GM21717 (cell line): ENCODE measurements at regions not wholly inside any gene's neighbourhood (a gene's known extent, or its start where the extent isn't known, plus 50 kb on each side); places are given as distances from the start of the nearest gene placed in this dataset.
"Not testable (repeated sequence)": the region's sequence is repeated elsewhere in the genome, so short reads cannot be mapped to it uniquely, and the experiment has no call there.

Experiments used
- ATAC-seq: cut with Tn5 transposase; IDR thresholded peaks from one replicate; pipeline ENCODE4 v1.9.1; 2021; ENCODE audit warnings: mild to moderate bottlenecking, moderate library complexity; ENCODE audit not compliant: unreplicated experiment

GRCh38 chr2:33706410-33706809 lies 107.3 kb upstream of the FAM98A start:
- no peak for ATAC-seq

- ATAC-seq = no peak
Observed at GRCh38 chr2:33704406-33704855, 105.3 kb upstream of the FAM98A start.

GRCh38 chr2:33696234-33696633 lies 97.1 kb upstream of the FAM98A start:
- ATAC-seq = no peak

- no peak for ATAC-seq
Observed at GRCh38 chr2:33694904-33695303, 95.8 kb upstream of the FAM98A start.

GRCh38 chr2:33690686-33691085 lies 91.6 kb upstream of the FAM98A start:
- ATAC-seq = not testable (repeated sequence)

GRCh38 chr2:33681364-33681757 lies 82.3 kb upstream of the FAM98A start:
- no peak for ATAC-seq

GRCh38 chr2:33680644-33681363 lies 81.7 kb upstream of the FAM98A start:
- no peak for ATAC-seq

- no peak for ATAC-seq
Observed at GRCh38 chr2:33678436-33678835, 79.3 kb upstream of the FAM98A start.

GRCh38 chr2:33673937-33674336 lies 74.8 kb upstream of the FAM98A start:
- no peak for ATAC-seq

GRCh38 chr2:33672896-33673295 lies 73.8 kb upstream of the FAM98A start:
- no peak for ATAC-seq

- no peak for ATAC-seq
Observed at GRCh38 chr2:33672389-33672788, 73.3 kb upstream of the FAM98A start.

GRCh38 chr2:33671198-33671597 lies 72.1 kb upstream of the FAM98A start:
- no peak for ATAC-seq

- no peak for ATAC-seq
Observed at GRCh38 chr2:33670392-33670937, 71.4 kb upstream of the FAM98A start.

GRCh38 chr2:33666879-33667278 lies 67.8 kb upstream of the FAM98A start:
- ATAC-seq = no peak

- ATAC-seq = no peak
Observed at GRCh38 chr2:33665039-33665438, 65.9 kb upstream of the FAM98A start.

GRCh38 chr2:33660416-33661123 lies 61.5 kb upstream of the FAM98A start:
- ATAC-seq = no peak

- ATAC-seq = no peak
Observed at GRCh38 chr2:33655626-33656320, 56.7 kb upstream of the FAM98A start.

- no peak for ATAC-seq
Observed at GRCh38 chr2:33652830-33653229, 53.7 kb upstream of the FAM98A start.

- no peak for ATAC-seq
Observed at GRCh38 chr2:33650171-33650570, 51.1 kb upstream of the FAM98A start.
